Stomach (tissue), 4 donors: ENCODE measurements at regions not wholly inside any gene's neighbourhood (a gene's known extent, or its start where the extent isn't known, plus 50 kb on each side); places are given as distances from the start of the nearest gene placed in this dataset.

Experiments used
- EP300 ChIP-seq: sonication (generic); formaldehyde crosslinking; IDR thresholded peaks from one replicate; pipeline ENCODE4 v1.6.1; 2017; ENCODE audit warnings: antibody characterized with exemption
- TF ChIP-seq, protein P1 (sequence below), 7 experiments: fragments of 450-650 bp in 4 of 7; fragments of 200-600 bp in 3 of 7; sonication (generic) in 3 of 7; IDR thresholded peaks; one replicate each; pipeline ENCODE4 v1.5.1; 2016 to 2019; ENCODE audit warnings: antibody characterized with exemption in 7 of 7, control low read depth in 2 of 7, mild to moderate bottlenecking in 1 of 7

DNA sequence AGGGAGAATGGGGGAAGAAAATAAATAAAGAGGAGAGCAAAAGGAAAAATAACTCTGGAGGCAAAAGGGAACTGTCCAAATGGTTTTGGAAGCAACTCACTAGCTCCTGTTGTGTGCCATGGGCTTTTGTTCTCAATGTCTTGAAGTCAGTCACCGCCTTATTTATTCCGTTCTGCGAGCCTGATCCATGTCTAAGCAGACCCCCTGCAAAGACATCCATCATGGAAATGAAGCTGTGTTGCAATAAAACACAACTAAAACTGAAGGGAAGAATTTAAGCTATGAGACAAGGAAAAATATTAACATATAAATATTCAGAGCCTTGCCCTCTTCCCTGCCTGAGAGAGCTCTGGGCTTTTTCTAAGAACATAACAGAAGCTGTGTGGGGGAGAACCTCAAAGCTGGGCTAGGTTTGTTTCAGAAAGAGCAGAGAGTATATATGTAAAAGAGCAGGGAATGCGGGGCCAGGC, 373.2 kb upstream of the CNR1 start:
- TF ChIP-seq, protein P1, sequence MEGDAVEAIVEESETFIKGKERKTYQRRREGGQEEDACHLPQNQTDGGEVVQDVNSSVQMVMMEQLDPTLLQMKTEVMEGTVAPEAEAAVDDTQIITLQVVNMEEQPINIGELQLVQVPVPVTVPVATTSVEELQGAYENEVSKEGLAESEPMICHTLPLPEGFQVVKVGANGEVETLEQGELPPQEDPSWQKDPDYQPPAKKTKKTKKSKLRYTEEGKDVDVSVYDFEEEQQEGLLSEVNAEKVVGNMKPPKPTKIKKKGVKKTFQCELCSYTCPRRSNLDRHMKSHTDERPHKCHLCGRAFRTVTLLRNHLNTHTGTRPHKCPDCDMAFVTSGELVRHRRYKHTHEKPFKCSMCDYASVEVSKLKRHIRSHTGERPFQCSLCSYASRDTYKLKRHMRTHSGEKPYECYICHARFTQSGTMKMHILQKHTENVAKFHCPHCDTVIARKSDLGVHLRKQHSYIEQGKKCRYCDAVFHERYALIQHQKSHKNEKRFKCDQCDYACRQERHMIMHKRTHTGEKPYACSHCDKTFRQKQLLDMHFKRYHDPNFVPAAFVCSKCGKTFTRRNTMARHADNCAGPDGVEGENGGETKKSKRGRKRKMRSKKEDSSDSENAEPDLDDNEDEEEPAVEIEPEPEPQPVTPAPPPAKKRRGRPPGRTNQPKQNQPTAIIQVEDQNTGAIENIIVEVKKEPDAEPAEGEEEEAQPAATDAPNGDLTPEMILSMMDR (IDR thresholded peaks at IDR 0.05): no peak
- TF ChIP-seq EP300: no peak
